GM12878 (cell line): ENCODE measurements at regions not wholly inside any gene's neighbourhood (a gene's known extent, or its start where the extent isn't known, plus 50 kb on each side); places are given as distances from the start of the nearest gene placed in this dataset.

Experiments
- ATAC-seq: fragments of 200-7000 bp; cut with Tn5 transposase; 3 replicates; pipeline ENCODE4 v1.9.1; 2020; ENCODE audit warnings: mild to moderate bottlenecking, moderate library complexity
- BruUV-seq: library from RNA; stranded (reverse); fragments of 400-500 nt; replicated peaks from 2 replicates; lab custom pipeline; 2021; lab: Mats Ljungman, UMichigan
- CTCF ChIA-PET: fragments of 300-600 bp; sonication (Branson Sonifier 250); formaldehyde crosslinking; extraction: SDS; loops from one replicate; lab custom pipeline; 2021; ENCODE audit warnings: inconsistent platforms; lab: Yijun Ruan, JAX
- POLR2A ChIA-PET: fragments of 350-600 bp; formaldehyde crosslinking; extraction: SDS; loops from one replicate; lab custom pipeline; 2021; ENCODE audit warnings: inconsistent platforms; lab: Charles Lee
- RAD21 ChIA-PET: fragments of 300-600 bp; sonication (Branson Sonifier 250); formaldehyde crosslinking; loops from one replicate; lab custom pipeline; 2023; ENCODE audit warnings: antibody characterized with exemption; ENCODE audit not compliant: unreplicated experiment; lab: Charles Lee
- SMC1A ChIA-PET: fragments of 300-600 bp; sonication (Branson Sonifier 250); formaldehyde crosslinking; loops from one replicate; lab custom pipeline; 2023; ENCODE audit not compliant: unreplicated experiment, uncharacterized antibody; lab: Charles Lee
- DNase-seq: peaks from one replicate; pipeline ENCODE4 v3.0.0-alpha.2; 2011; ENCODE audit warnings: low read depth, low spot score
- FAIRE-seq: peaks from 3 replicates; lab custom pipeline; 2011; peaks lifted over from hg19 to GRCh38; lab: Jason Lieb, UNC
- H2AFZ ChIP-seq: 2 replicates; pipeline ENCODE4 v1.6.0; 2011; ENCODE audit warnings: low read depth, low read length, control low read depth; ENCODE audit not compliant: control insufficient read depth
- H3K27ac ChIP-seq: 2 replicates; pipeline ENCODE4 v1.5.1; 2011; ENCODE audit warnings: control low read depth; ENCODE audit not compliant: control insufficient read depth, insufficient read depth
- H3K27me3 ChIP-seq, 2 experiments: replicated peaks in 1 of 2; 2 replicates each; pipeline versions ENCODE4 v1.6.0 to v1.6.1; 2011; ENCODE audit warnings: low read length in 1 of 2; ENCODE audit not compliant: control insufficient read depth in 2 of 2, insufficient read depth in 2 of 2
- H3K36me3 ChIP-seq, 2 experiments: 2 replicates each; pipeline ENCODE4 v1.5.1; 2011; ENCODE audit warnings: low read length in 1 of 2; ENCODE audit not compliant: control insufficient read depth in 2 of 2, insufficient read depth in 2 of 2
- H3K4me1 ChIP-seq: 2 replicates; pipeline ENCODE4 v1.6.1; 2011; ENCODE audit warnings: mild to moderate bottlenecking, low read length, moderate library complexity, mixed read lengths; ENCODE audit not compliant: control insufficient read depth, insufficient read depth
- H3K4me2 ChIP-seq: 2 replicates; pipeline ENCODE4 v1.6.0; 2011; ENCODE audit warnings: control low read depth; ENCODE audit not compliant: control insufficient read depth, insufficient read depth
- H3K4me3 ChIP-seq: fragments of 200-600 bp; sonication (generic); 2 replicates; pipeline ENCODE4 v1.5.1; 2016
- H3K79me2 ChIP-seq: 2 replicates; pipeline ENCODE4 v1.6.0; 2011; ENCODE audit warnings: low read length; ENCODE audit not compliant: control insufficient read depth, insufficient read depth
- H3K9ac ChIP-seq: 2 replicates; pipeline ENCODE4 v1.8.0; 2011; ENCODE audit warnings: low read length, control low read depth, mixed read lengths; ENCODE audit not compliant: control insufficient read depth, insufficient read depth
- H3K9me3 ChIP-seq: replicated peaks from 3 replicates; pipeline ENCODE4 v1.5.1; 2011; ENCODE audit warnings: mild to moderate bottlenecking, low read length; ENCODE audit not compliant: control insufficient read depth, insufficient read depth
- H4K20me1 ChIP-seq: 2 replicates; pipeline ENCODE4 v1.6.0; 2011; ENCODE audit not compliant: control insufficient read depth, insufficient read depth
- CUX1 ChIP-seq: IDR thresholded peaks from 2 replicates; pipeline ENCODE4 v1.6.1; 2012; ENCODE audit warnings: improper control_type of control experiment, low read depth, low read length; ENCODE audit not compliant: insufficient replicate concordance
- NFYB ChIP-seq: IDR thresholded peaks from 2 replicates; pipeline ENCODE4 v1.6.1; 2011; ENCODE audit warnings: low read depth, mild to moderate bottlenecking, low read length, improper control_type of control experiment, moderate library complexity; ENCODE audit not compliant: insufficient read depth
- USF1 ChIP-seq: IDR thresholded peaks from 2 replicates; pipeline ENCODE4 v1.6.1; 2011; ENCODE audit warnings: borderline replicate concordance, low read depth, mild to moderate bottlenecking, moderate library complexity, mixed read lengths, low read length; ENCODE audit not compliant: insufficient read depth; ENCODE audit errors: extremely low read length
- WGBS: methylation state at CpG from one replicate; pipeline ENCODE4 v1.1.6; 2016; ENCODE audit warnings: low lambda C conversion rate; ENCODE audit not compliant: insufficient replicate concordance, insufficient coverage; ENCODE audit errors: missing lambda C conversion rate; 5-methylcytosine and 5-hydroxymethylcytosine counted together
- in situ Hi-C: fragments of 300-500 bp; cut with MboI; formaldehyde crosslinking; loops from 9 replicates; pipeline ENCODE4 v1.14.3; 2018; ENCODE audit warnings: mixed read lengths
- intact Hi-C: fragments of 100-400 bp; cut with micrococcal nuclease; formaldehyde crosslinking; loops from one replicate; pipeline ENCODE4 v1.14.2; 2022; ENCODE audit not compliant: unreplicated experiment

GRCh38 chrX:131671735-131672134 lies 127.9 kb downstream of the OR13H1 start:
- H4K20me1 ChIP-seq: no peaks in the 10 kb centered on the region
- ChIA-PET RAD21 (no interaction called here), POLR2A (no interaction called here), SMC1A (no interaction called here), CTCF (no interaction called here)
- no peak overlapping the region for H2AFZ ChIP-seq
- DNase-seq (no peak), FAIRE-seq (no peak), ATAC-seq (no peak)
- no peak overlapping the region for H3K4me2 ChIP-seq
- intact Hi-C loops (no loop called here), in situ Hi-C loops (no loop called here)
- no peaks in the 10 kb centered on the region for H3K4me1 ChIP-seq
- no peak overlapping the region for H3K9ac ChIP-seq
- H3K27me3 ChIP-seq: no peaks in the 10 kb centered on the region
- no TSS peak for BruUV-seq
- H3K79me2 ChIP-seq: no peaks in the 10 kb centered on the region
- H3K4me3 ChIP-seq: no peak overlapping the region
- 21% methylated on average over 2 of the region's 2 CpGs for WGBS
- no peaks in the 10 kb centered on the region for H3K9me3 ChIP-seq
- H3K27ac ChIP-seq: no peak overlapping the region
- TF ChIP-seq NFYB: no peak
- no peak for TF ChIP-seq CUX1
- no peak for TF ChIP-seq USF1
- H3K36me3 ChIP-seq: no peaks in the 10 kb centered on the region
